Activated CD4-positive, CD25-positive, alpha-beta regulatory T cell treated with anti-CD3 and anti-CD28 coated beads, Interleukin-2, amount 50 U/mL, for 72 hours (primary cell): ENCODE measurements at regions not wholly inside any gene's neighbourhood (a gene's known extent, or its start where the extent isn't known, plus 50 kb on each side); places are given as distances from the start of the nearest gene placed in this dataset.
"Not testable (repeated sequence)": the region's sequence is repeated elsewhere in the genome, so short reads cannot be mapped to it uniquely, and the experiment has no call there.

Source experiments
- DNase-seq: peaks from one replicate; pipeline ENCODE4 v3.0.0; 2021

- DNase-seq: no peak
Measured at GRCh38 chr3:110493438-110494092, 578.1 kb upstream of the NECTIN3 start.

- no peak for DNase-seq
Measured at GRCh38 chr3:110494093-110494490, 577.5 kb upstream of the NECTIN3 start.

DNA sequence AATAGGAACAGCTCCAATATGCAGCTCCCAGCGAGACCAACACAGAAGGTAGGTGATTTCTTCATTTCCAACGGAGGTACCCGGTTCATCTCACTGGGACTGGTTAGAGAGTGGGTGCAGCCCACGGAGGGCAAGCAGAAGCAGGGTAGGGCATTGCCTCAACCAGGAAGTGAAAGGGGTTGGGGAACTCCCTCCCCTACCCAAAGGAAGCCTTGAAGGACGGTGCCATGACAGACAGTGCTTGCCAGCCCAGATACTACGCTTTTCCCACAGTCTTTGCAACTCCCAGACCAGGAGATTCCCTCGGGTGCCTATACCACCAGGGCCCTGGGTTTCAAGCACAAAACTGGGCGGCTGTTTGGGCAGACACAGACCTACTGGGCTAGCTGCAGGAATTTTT is 576.9 kb upstream of the NECTIN3 start:
- DNase-seq: no peak

DNA sequence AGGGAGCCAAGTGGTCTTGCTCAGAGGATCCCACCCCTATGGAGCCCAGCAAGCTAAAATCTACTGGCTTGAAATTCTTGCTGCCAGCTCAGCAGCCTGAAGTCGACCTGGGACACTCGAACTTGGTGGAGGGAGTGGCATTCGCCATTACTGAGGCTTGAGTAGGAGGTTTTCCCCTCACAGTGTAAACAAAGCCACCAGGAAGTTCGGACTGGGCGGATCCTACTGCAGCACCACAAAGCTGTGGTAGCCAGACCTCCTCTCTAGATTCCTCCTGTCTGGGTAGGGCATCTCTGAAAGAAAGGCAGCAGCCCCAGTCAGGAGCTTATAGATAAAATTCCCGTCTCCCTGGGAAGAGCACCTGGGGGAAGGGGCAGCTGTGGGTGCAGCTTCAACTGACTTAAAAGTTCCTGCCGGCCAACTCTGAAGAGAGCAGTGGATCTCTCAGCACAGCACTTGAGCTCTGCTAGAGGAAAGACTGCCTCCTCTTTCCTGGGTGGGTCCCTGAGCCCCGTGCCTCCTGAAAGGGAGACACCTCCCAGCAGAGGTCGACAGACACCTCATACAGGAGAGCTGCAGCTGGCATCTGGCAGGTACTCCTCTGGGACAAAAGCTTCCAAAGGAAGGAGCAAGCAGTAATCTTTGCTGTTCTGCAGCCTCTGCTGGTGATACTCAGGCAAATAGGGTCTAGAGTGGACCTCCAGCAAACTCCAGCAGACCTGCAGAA is 576.3 kb upstream of the NECTIN3 start:
- no peak for DNase-seq

- no peak for DNase-seq
Measured at GRCh38 chr3:110504401-110504800, 567.2 kb upstream of the NECTIN3 start.

DNA sequence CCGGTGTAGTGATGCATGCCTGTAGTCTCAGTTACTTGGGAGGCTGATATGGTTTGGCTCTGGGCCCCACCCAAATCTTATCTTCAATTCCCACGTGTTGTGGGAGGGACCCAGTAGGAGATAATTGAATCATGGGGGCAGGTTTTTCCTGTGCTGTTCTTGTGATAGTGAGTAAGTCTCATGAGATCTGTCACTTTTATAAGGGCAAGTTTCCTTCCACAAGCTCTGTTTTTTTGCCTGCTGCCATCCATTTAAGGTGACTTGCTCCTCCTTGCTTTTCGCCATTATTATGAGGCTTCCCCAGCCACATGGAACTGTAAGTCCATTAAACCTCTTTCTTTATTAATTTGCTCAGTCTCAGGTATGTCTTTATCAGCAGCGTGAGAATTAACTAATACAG is 566.7 kb upstream of the NECTIN3 start:
- DNase-seq: no peak

DNA sequence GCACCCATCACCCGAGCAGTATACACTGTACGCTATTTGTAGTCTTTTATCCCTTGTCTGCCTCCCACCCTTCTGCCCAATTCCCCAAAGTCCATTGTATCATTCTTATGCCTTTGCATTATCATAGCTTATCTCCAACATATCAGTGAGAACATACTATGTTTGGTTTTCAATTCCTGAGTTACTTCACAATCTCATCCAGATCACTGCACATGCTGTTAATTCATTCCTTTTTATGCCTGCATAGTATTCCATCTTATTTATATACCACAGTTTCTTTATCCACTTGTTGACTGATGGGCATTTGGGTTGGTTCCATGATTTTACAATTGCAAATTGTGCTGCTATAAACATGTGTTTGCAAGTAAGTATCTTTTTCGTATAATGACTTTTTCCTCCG is 564.7 kb upstream of the NECTIN3 start:
- DNase-seq: no peak

- not testable (repeated sequence) for DNase-seq
Measured at GRCh38 chr3:110507570-110507969, 564.0 kb upstream of the NECTIN3 start.

DNA sequence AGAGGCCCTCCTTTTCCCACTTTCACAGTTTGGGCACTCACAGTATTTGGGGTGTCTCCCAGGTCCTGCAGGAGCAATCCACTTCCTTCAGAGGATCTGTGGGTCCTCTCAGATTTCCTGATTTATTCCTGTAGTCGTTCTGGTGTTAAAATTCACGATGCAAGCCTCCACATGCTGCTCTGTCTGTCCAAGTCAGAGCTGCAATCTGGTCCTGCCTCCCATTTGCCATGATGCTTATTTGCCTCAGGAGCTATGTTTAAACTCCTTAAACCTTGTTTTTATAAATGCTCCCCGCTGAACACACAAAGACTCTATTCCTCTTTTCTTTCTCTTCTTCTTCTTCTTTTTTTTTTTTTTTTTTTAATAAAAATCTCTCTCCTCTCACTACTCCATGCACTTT is 558.7 kb upstream of the NECTIN3 start:
- no peak for DNase-seq

GRCh38 chr3:110518031-110518430 is 553.6 kb upstream of the NECTIN3 start:
- no peak for DNase-seq

- no peak for DNase-seq
Measured at GRCh38 chr3:110519071-110519470, 552.5 kb upstream of the NECTIN3 start.

- no peak for DNase-seq
Measured at GRCh38 chr3:110521019-110521418, 550.6 kb upstream of the NECTIN3 start.

- DNase-seq: not testable (repeated sequence)
Measured at GRCh38 chr3:110525558-110526064, 546.0 kb upstream of the NECTIN3 start.

DNA sequence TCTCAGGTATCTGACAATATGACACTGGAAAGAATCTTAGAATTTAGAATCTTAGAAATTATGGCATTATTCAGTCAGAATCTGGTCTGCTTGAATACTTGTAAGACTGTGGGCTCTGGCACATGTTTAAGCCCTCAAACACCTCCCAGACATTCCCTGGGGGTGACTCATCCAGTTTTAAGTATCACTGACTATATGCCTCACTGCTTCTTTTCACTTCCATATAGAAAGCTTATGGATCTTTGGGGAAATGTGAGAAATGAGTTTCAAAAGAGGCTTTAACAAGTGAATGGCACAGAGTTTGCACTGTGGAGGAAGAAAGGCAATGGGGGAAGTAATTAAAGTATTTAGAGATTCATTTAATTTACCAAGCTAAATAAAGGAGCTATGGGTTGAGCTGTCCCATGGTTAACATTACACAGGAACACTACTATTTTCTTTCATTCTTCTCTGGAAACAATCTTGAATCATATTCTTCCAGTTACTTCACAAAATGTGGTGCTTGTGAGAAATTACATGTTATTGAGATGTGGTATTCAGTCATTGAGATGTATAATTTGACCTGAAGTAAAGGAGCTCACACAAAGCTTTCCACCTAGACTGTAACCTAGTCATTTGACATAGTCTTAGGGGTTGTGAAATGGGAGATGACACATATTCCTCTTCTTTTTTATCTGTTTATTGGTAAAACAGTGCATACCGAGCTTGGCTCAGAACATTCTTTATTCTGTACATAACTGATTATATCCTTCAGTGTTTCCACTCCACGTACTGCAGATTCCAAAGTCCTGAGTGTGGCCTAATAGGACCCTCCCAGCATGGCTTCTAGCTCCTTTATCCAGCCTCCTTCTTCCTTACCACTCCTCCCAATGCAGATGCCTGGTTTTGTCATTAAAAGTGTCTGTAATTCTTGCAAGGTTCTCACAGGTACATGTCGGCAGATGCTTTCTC is 544.6 kb upstream of the NECTIN3 start:
- no peak for DNase-seq

DNA sequence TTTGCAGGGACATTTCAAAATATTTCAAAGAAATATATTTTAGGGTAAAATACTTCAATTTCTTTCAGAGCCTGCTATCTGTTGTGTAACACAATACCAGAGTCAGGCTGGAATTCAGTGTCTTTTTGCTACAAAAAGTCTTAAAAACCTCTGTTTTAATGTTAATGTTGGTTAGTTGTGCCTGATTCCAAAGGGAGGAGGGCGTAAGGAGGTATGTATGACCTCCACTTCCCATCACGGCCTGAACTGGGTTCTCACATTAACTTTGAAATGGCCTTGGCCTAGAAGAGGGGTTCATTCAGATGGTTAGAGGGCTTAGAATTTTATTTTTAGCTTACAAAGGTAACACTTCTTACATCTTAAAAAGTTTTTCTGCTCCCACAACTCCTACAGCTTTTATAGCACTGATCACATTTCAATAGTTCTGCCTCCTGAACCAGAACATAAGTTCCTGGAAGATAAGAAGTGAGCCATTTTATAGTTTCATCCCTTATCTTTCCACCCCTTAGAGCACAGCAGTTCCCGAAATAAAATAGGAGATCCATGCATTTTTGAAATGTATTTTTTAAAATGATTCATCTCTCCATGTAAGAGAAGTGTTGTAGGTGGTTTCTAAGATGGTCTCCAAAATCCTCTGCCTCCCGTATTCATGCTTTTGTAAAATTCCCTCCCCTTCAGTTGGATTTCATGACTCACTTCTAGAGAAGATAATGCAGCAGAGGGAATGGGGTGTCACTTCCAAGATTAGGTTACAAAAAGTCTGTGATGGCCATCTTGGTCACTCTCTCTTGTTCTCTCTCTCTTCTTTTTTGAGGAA is 543.1 kb upstream of the NECTIN3 start:
- DNase-seq: no peak

GRCh38 chr3:110530902-110531301 is 540.7 kb upstream of the NECTIN3 start:
- no peak for DNase-seq

- DNase-seq: no peak
Measured at GRCh38 chr3:110533089-110533488, 538.5 kb upstream of the NECTIN3 start.

GRCh38 chr3:110542552-110543150 is 529.0 kb upstream of the NECTIN3 start:
- DNase-seq: no peak

DNA sequence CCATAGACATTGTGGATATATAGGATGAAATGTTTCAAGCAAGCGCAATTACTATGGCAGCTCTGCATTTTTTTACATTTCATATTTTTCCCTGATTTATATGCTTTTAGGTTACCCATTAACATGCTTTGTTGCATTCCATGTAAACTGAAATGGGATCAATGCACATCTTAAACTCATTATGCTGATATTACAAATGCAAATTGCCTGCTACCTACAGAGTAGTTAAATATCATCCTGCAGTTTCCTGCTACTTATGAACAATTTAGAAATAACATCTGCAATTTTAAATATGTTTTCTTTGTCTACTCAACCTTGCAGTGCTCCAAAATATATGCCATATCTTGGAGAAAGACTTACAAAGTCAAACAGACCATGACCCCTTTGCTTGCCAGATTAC is 526.9 kb upstream of the NECTIN3 start:
- DNase-seq: no peak

DNA sequence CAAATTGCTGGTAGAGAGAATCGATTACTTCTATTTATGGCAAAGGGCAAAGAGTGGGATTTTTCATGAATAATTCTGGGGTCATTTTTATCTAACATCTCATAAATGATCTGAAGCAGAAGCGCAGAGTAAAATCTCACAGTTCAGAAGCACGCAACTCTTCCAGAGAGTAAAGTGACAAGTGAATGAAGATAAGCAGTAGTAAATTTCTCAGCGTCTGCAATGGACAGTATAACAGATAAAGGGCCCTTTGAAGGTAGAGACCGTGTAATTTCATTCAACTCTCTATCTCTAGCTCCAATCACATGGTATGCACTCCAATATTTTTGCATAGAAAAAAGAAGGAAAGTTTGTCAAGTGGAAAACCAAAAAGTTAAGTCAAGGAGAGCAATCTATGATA is 521.1 kb upstream of the NECTIN3 start:
- DNase-seq: no peak

DNA sequence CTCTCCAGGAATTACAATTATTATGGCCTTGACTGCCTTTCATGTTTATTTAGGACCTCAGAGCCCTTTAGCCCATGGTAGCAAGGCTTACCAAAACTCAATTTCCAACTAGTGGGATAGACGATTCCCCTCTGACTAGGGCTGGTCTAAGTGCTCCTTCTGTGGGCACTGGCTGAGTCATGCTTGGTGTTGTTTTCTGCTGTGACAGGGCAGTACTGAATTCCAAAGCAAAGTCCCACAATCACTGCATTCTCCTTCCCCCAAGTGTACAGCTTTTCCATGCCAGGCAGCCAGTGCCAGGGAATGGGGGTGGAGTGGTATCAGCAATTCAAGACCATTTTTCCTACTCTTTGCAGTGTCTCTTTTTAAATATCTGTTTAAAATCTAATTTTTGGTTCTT is 509.0 kb upstream of the NECTIN3 start:
- DNase-seq: no peak

GRCh38 chr3:110564674-110565073 is 506.9 kb upstream of the NECTIN3 start:
- DNase-seq: no peak
